ENCODE measurements at regions not wholly inside any gene's neighbourhood (a gene's known extent, or its start where the extent isn't known, plus 50 kb on each side); places are given as distances from the start of the nearest gene placed in this dataset.

DNA sequence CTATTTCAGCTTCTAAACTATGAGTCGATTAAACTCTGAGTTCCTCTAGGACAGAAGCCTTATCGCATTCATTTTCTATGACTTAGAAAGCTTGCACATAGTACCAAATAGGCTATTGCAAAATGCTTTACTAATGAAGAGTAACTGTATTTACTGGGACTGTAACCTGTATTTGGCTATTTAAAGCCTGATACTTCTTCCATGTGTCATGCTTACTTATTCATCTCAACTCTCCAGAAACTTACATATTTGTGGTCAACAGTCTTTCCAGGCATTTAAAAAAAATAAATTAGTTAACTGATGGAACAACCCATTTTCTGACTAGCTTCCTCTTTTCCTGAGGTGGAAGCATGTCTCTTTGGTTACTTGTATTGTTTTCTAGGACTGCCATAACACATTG is 467.9 kb downstream of the PCDH11X start:
- ChIA-PET POLR2A (no interaction called here), CTCF (no interaction called here)
- in situ Hi-C loops (cut with HindIII; ENCODE audit: low pct_unique_long_range_greater_than_20kb, low sequenced_read_pairs), result no loop called here
- Histone ChIP-seq H3K9me3 (ENCODE audit: control insufficient read depth, insufficient read depth, low read depth, low read length) (no peaks in the 10 kb centered on the region), H3K27me3 (ENCODE audit: control insufficient read depth, insufficient read depth, low read length) (no peaks in the 10 kb centered on the region), H3K4me1 (ENCODE audit: control insufficient read depth, insufficient read depth, low read length) (no peaks in the 10 kb centered on the region), H3K4me3 (ENCODE audit: low read depth in 2 of 2, low read length in 2 of 2) (no peak overlapping the region), H3K36me3 (ENCODE audit: control insufficient read depth, insufficient read depth, low read length) (no peaks in the 10 kb centered on the region), H3K27ac (ENCODE audit: low read length) (no peak overlapping the region)
- intact Hi-C loops (cut with micrococcal nuclease; ENCODE audit: unreplicated experiment), result no loop called here
- no TSS peak for BruUV-seq (replicated peaks)
- ATAC-seq, result no peak
- DNase-seq (ENCODE audit: low read depth, low spot score), result no peak
- TF ChIP-seq, protein P1, sequence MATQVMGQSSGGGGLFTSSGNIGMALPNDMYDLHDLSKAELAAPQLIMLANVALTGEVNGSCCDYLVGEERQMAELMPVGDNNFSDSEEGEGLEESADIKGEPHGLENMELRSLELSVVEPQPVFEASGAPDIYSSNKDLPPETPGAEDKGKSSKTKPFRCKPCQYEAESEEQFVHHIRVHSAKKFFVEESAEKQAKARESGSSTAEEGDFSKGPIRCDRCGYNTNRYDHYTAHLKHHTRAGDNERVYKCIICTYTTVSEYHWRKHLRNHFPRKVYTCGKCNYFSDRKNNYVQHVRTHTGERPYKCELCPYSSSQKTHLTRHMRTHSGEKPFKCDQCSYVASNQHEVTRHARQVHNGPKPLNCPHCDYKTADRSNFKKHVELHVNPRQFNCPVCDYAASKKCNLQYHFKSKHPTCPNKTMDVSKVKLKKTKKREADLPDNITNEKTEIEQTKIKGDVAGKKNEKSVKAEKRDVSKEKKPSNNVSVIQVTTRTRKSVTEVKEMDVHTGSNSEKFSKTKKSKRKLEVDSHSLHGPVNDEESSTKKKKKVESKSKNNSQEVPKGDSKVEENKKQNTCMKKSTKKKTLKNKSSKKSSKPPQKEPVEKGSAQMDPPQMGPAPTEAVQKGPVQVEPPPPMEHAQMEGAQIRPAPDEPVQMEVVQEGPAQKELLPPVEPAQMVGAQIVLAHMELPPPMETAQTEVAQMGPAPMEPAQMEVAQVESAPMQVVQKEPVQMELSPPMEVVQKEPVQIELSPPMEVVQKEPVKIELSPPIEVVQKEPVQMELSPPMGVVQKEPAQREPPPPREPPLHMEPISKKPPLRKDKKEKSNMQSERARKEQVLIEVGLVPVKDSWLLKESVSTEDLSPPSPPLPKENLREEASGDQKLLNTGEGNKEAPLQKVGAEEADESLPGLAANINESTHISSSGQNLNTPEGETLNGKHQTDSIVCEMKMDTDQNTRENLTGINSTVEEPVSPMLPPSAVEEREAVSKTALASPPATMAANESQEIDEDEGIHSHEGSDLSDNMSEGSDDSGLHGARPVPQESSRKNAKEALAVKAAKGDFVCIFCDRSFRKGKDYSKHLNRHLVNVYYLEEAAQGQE (IDR thresholded peaks at IDR 0.05; ENCODE audit: insufficient read depth in 1 of 2, low read depth in 2 of 2, low read length in 1 of 2), result no peak
- no peak for TF ChIP-seq TCF7L2 (IDR thresholded peaks at IDR 0.05; ENCODE audit: low read depth, low read length)
- no peak for TF ChIP-seq POLR2AphosphoS5 (IDR thresholded peaks at IDR 0.05; ENCODE audit: low read depth, low read length)
- no peak for TF ChIP-seq SIN3A (IDR thresholded peaks at IDR 0.05; ENCODE audit: borderline replicate concordance, insufficient read depth, low read depth, low read length)

DNA sequence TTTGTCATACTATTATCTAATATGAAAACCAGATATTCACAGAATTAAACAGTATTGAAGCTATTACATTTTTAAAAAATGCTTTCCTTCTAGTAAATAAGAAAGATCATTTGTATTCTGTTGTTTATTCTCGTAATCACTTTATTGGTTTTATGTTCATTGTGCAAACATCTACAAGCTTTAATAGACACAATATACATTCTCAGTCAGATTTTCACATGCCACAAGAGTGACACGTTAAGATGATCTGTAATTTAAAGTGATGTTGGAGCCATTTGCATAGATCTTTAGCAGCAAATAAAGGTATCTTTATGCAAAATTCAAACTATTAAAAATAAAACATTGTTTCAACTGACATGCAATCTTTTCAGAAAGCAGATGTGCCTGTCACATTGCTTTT is 469.9 kb downstream of the PCDH11X start:
- DNase-seq (ENCODE audit: low read depth, low spot score) (no peak), ATAC-seq (no peak)
- no peaks in the 10 kb centered on the region for H3K27me3 ChIP-seq (ENCODE audit: control insufficient read depth, insufficient read depth, low read length)
- no peaks in the 10 kb centered on the region for H3K9me3 ChIP-seq (ENCODE audit: control insufficient read depth, insufficient read depth, low read depth, low read length)
- no peaks in the 10 kb centered on the region for H3K4me1 ChIP-seq (ENCODE audit: control insufficient read depth, insufficient read depth, low read length)
- no peak overlapping the region for H3K27ac ChIP-seq (ENCODE audit: low read length)
- POLR2A ChIA-PET, result no interaction called here
- intact Hi-C loops (cut with micrococcal nuclease; ENCODE audit: unreplicated experiment) (no loop called here), in situ Hi-C loops (cut with HindIII; ENCODE audit: low pct_unique_long_range_greater_than_20kb, low sequenced_read_pairs) (no loop called here)
- no peak for TF ChIP-seq POLR2AphosphoS5 (IDR thresholded peaks at IDR 0.05; ENCODE audit: low read depth, low read length)
- TF ChIP-seq, protein P1 (IDR thresholded peaks at IDR 0.05; ENCODE audit: insufficient read depth in 1 of 2, low read depth in 2 of 2, low read length in 1 of 2), result no peak
- TF ChIP-seq, protein P2, sequence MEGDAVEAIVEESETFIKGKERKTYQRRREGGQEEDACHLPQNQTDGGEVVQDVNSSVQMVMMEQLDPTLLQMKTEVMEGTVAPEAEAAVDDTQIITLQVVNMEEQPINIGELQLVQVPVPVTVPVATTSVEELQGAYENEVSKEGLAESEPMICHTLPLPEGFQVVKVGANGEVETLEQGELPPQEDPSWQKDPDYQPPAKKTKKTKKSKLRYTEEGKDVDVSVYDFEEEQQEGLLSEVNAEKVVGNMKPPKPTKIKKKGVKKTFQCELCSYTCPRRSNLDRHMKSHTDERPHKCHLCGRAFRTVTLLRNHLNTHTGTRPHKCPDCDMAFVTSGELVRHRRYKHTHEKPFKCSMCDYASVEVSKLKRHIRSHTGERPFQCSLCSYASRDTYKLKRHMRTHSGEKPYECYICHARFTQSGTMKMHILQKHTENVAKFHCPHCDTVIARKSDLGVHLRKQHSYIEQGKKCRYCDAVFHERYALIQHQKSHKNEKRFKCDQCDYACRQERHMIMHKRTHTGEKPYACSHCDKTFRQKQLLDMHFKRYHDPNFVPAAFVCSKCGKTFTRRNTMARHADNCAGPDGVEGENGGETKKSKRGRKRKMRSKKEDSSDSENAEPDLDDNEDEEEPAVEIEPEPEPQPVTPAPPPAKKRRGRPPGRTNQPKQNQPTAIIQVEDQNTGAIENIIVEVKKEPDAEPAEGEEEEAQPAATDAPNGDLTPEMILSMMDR (IDR thresholded peaks at IDR 0.05), result no peak
- no peak for TF ChIP-seq SIN3A (IDR thresholded peaks at IDR 0.05; ENCODE audit: borderline replicate concordance, insufficient read depth, low read depth, low read length)
- H3K4me3 ChIP-seq (ENCODE audit: low read depth in 2 of 2, low read length in 2 of 2), result no peak overlapping the region
- no peaks in the 10 kb centered on the region for H3K36me3 ChIP-seq (ENCODE audit: control insufficient read depth, insufficient read depth, low read length)
- CTCF ChIA-PET, result no interaction called here
- no TSS peak for BruUV-seq (replicated peaks)
